Natural killer cell (primary cell): ENCODE measurements at regions not wholly inside any gene's neighbourhood (a gene's known extent, or its start where the extent isn't known, plus 50 kb on each side); places are given as distances from the start of the nearest gene placed in this dataset.

Source experiments
- ATAC-seq, 3 donors: fragments of 150-1000 bp in 2 of 3; fragments of 200-7000 bp in 1 of 3; cut with Tn5 transposase; 1 replicate in 1 of 3; 2 replicates in 2 of 3; pipeline ENCODE4 v1.10.0; 2021; ENCODE audit warnings: mild to moderate bottlenecking in 2 of 3, moderate library complexity in 2 of 3
- DNase-seq, 2 donors: peaks; one replicate each; pipeline versions ENCODE4 v3.0.0 to v3.0.0-alpha.2; 2013 to 2021; ENCODE audit warnings: mixed read lengths in 1 of 2
- H3K27ac ChIP-seq: one replicate; pipeline ENCODE4 v1.5.1; 2013; ENCODE audit warnings: mild to moderate bottlenecking, low read length
- H3K27me3 ChIP-seq: one replicate; pipeline ENCODE4 v1.6.1; 2013; ENCODE audit warnings: low read length; ENCODE audit not compliant: control insufficient read depth, insufficient read depth
- H3K36me3 ChIP-seq: one replicate; pipeline ENCODE4 v1.6.1; 2013; ENCODE audit warnings: low read length; ENCODE audit not compliant: control insufficient read depth, insufficient read depth
- H3K4me1 ChIP-seq: one replicate; pipeline ENCODE4 v1.6.1; 2013; ENCODE audit warnings: low read length; ENCODE audit not compliant: control insufficient read depth, insufficient read depth
- H3K4me3 ChIP-seq: one replicate; pipeline ENCODE4 v1.5.1; 2013; ENCODE audit warnings: low read length
- H3K9me3 ChIP-seq: one replicate; pipeline ENCODE4 v1.6.1; 2013; ENCODE audit warnings: low read length; ENCODE audit not compliant: control insufficient read depth, insufficient read depth
- H3K27ac Mint-ChIP-seq, 2 donors: one replicate each; pipeline ENCODE4 v1.8.0; 2022; ENCODE audit warnings: mild to moderate bottlenecking in 2 of 2, mixed read lengths in 2 of 2, moderate library complexity in 1 of 2
- H3K27me3 Mint-ChIP-seq, 2 donors: one replicate each; pipeline ENCODE4 v1.8.0; 2022; ENCODE audit warnings: low read depth in 2 of 2, mixed read lengths in 2 of 2
- H3K36me3 Mint-ChIP-seq: one replicate; pipeline ENCODE4 v1.8.0; 2022; ENCODE audit warnings: mixed read lengths
- H3K4me1 Mint-ChIP-seq, 2 donors: one replicate each; pipeline ENCODE4 v1.8.0; 2022; ENCODE audit warnings: mixed read lengths in 2 of 2
- H3K4me3 Mint-ChIP-seq: one replicate; pipeline ENCODE4 v1.8.0; 2022; ENCODE audit warnings: mild to moderate bottlenecking, moderate library complexity, mixed read lengths
- H3K9me3 Mint-ChIP-seq, 2 donors: one replicate each; pipeline ENCODE4 v1.8.0; 2022; ENCODE audit warnings: mixed read lengths in 2 of 2
- CTCF ChIP-seq: fragments of 200-600 bp; IDR thresholded peaks from one replicate; pipeline ENCODE4 v1.8.0; 2022; ENCODE audit warnings: antibody characterized with exemption
- WGBS: methylation state at CpG from one replicate; pipeline ENCODE4 v1.1.7; 2013; ENCODE audit warnings: missing lambda C conversion rate; ENCODE audit not compliant: insufficient coverage; 5-methylcytosine and 5-hydroxymethylcytosine counted together
- intact Hi-C: fragments of 100-400 bp; cut with micrococcal nuclease; formaldehyde crosslinking; loops from one replicate; pipeline ENCODE4 v1.14.2; 2022

GRCh38 chr15:100717596-100717995 is 115.2 kb downstream of the ASB7 start:
- ATAC-seq (no peak), DNase-seq (no peak)
- 92% methylated on average over 2 of the region's 2 CpGs for WGBS
- H3K27me3 Mint-ChIP-seq: peaks cover 0 to 7% of the 10 kb centered on the region in 2 donors
- no peaks in the 10 kb centered on the region for H3K36me3 Mint-ChIP-seq
- H3K27ac Mint-ChIP-seq: no peak overlapping the region
- no peak for TF ChIP-seq CTCF
- Histone ChIP-seq H3K27ac (no peak overlapping the region), H3K4me1 (no peaks in the 10 kb centered on the region), H3K9me3 (no peaks in the 10 kb centered on the region), H3K4me3 (no peak overlapping the region), H3K27me3 (no peaks in the 10 kb centered on the region), H3K36me3 (no peaks in the 10 kb centered on the region)
- intact Hi-C loops: no loop called here
- H3K4me3 Mint-ChIP-seq: no peak overlapping the region
- H3K4me1 Mint-ChIP-seq: peaks cover 0 to 5% of the 10 kb centered on the region in 2 donors
- H3K9me3 Mint-ChIP-seq: no peaks in the 10 kb centered on the region

- DNase-seq (no peak), ATAC-seq (no peak)
- 84% methylated on average over 22 of the region's 22 CpGs for WGBS
- intact Hi-C loops: no loop called here
- no peaks in the 10 kb centered on the region for H3K27me3 ChIP-seq
- no peak for TF ChIP-seq CTCF
- no peaks in the 10 kb centered on the region for H3K36me3 ChIP-seq
- Mint-ChIP-seq H3K9me3 (no peaks in the 10 kb centered on the region), H3K36me3 (no peaks in the 10 kb centered on the region), H3K27ac (no peak overlapping the region), H3K27me3 (peaks cover 6 to 7% of the 10 kb centered on the region in 2 donors), H3K4me3 (no peak overlapping the region), H3K4me1 (peaks cover 0 to 5% of the 10 kb centered on the region in 2 donors)
- no peak overlapping the region for H3K27ac ChIP-seq
- no peak overlapping the region for H3K4me3 ChIP-seq
- no peaks in the 10 kb centered on the region for H3K9me3 ChIP-seq
- H3K4me1 ChIP-seq: no peaks in the 10 kb centered on the region
Measured at GRCh38 chr15:100718075-100718980, 115.9 kb downstream of the ASB7 start.

GRCh38 chr15:100720406-100720967 is 118.1 kb downstream of the ASB7 start:
- no peak for TF ChIP-seq CTCF
- Histone ChIP-seq H3K4me3 (no peak overlapping the region), H3K9me3 (no peaks in the 10 kb centered on the region), H3K27me3 (no peaks in the 10 kb centered on the region), H3K4me1 (no peaks in the 10 kb centered on the region), H3K36me3 (no peaks in the 10 kb centered on the region), H3K27ac (no peak overlapping the region)
- no peaks in the 10 kb centered on the region for H3K9me3 Mint-ChIP-seq
- peaks cover 7 to 10% of the 10 kb centered on the region in 2 donors for H3K27me3 Mint-ChIP-seq
- DNase-seq: no peak
- intact Hi-C loops: no loop called here
- H3K4me1 Mint-ChIP-seq: peaks cover 0 to 5% of the 10 kb centered on the region in 2 donors
- no peak for ATAC-seq
- H3K27ac Mint-ChIP-seq: no peak overlapping the region
- WGBS: 80% methylated on average over 7 of the region's 9 CpGs
- H3K36me3 Mint-ChIP-seq: no peaks in the 10 kb centered on the region
- H3K4me3 Mint-ChIP-seq: no peak overlapping the region
